IMR-90 (cell line): ENCODE measurements at regions not wholly inside any gene's neighbourhood (a gene's known extent, or its start where the extent isn't known, plus 50 kb on each side); places are given as distances from the start of the nearest gene placed in this dataset.

Source experiments
- CTCF ChIP-seq: conservative IDR thresholded peaks from 2 replicates; pipeline ENCODE4 v1.5.1; 2012; ENCODE audit warnings: mild to moderate bottlenecking, low read depth, low read length, improper control_type of control experiment
- ELK1 ChIP-seq: fragments of 150-350 bp; IDR thresholded peaks from 2 replicates; pipeline ENCODE4 v1.6.1; 2016; ENCODE audit warnings: low read depth, mild to moderate bottlenecking, low read length, moderate library complexity, borderline replicate concordance
- FOS ChIP-seq: fragments of 150-350 bp; IDR thresholded peaks from 2 replicates; pipeline ENCODE4 v1.6.1; 2016; ENCODE audit warnings: low read depth, low read length
- USF2 ChIP-seq: fragments of 150-350 bp; IDR thresholded peaks from 2 replicates; pipeline ENCODE4 v1.6.1; 2017; ENCODE audit warnings: mild to moderate bottlenecking, antibody characterized with exemption, low read length, low read depth

- TF ChIP-seq FOS (no peak), USF2 (no peak), CTCF (no peak), ELK1 (no peak)
Measured at GRCh38 chr6:134415194-134415593, 97.3 kb upstream of the SGK1 start.
